AG10803 (cell line): ENCODE measurements at regions not wholly inside any gene's neighbourhood (a gene's known extent, or its start where the extent isn't known, plus 50 kb on each side); places are given as distances from the start of the nearest gene placed in this dataset.
"Not testable (repeated sequence)": the region's sequence is repeated elsewhere in the genome, so short reads cannot be mapped to it uniquely, and the experiment has no call there.

Experiments
- DNase-seq: peaks from one replicate; pipeline ENCODE4 v3.0.0; 2010; ENCODE audit warnings: low read depth
- H3K4me3 ChIP-seq: 2 replicates; pipeline ENCODE4 v1.5.1; 2011; ENCODE audit warnings: mild to moderate bottlenecking, low read length, control low read depth
- TF ChIP-seq, protein P1 (sequence below): conservative IDR thresholded peaks from 2 replicates; pipeline ENCODE4 v1.5.1; 2011; ENCODE audit warnings: mild to moderate bottlenecking, low read length, control low read depth, inconsistent platforms

DNA sequence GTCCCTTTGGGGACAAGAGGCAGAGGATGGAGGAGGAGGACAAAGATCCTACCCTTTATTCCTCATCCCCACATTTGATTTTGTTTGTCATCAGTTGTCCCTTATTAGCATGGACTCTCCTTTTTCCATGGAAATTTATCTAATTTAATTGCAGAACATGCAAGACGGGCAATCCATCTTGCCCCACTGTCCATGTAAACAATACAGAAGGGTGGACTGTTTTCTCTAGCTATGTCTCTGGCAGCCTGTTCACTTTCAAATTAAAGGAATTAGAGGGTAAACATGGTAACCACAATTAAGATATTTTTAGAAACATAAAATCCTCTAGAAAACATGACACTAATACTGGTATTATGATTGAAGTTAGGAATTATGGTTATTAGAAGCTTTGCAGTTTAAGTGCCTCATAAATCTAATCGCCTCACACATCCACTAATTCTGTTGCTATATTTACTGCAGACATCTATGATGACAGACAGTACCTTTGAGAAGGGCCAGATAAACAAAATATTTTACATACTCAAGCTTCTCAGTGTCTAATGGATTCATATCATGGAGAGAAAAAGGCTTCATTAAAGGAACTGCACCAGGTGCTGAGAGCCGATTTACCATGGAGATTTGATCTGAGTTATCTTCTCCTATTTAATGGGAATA is 215.5 kb downstream of the LNPK start:
- no peak for DNase-seq
- TF ChIP-seq, protein P1, sequence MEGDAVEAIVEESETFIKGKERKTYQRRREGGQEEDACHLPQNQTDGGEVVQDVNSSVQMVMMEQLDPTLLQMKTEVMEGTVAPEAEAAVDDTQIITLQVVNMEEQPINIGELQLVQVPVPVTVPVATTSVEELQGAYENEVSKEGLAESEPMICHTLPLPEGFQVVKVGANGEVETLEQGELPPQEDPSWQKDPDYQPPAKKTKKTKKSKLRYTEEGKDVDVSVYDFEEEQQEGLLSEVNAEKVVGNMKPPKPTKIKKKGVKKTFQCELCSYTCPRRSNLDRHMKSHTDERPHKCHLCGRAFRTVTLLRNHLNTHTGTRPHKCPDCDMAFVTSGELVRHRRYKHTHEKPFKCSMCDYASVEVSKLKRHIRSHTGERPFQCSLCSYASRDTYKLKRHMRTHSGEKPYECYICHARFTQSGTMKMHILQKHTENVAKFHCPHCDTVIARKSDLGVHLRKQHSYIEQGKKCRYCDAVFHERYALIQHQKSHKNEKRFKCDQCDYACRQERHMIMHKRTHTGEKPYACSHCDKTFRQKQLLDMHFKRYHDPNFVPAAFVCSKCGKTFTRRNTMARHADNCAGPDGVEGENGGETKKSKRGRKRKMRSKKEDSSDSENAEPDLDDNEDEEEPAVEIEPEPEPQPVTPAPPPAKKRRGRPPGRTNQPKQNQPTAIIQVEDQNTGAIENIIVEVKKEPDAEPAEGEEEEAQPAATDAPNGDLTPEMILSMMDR: no peak
- no peak overlapping the region for H3K4me3 ChIP-seq

- H3K4me3 ChIP-seq, DNase-seq: not testable (repeated sequence)
Measured at GRCh38 chr2:175777337-175777736, 224.7 kb downstream of the LNPK start.

DNA sequence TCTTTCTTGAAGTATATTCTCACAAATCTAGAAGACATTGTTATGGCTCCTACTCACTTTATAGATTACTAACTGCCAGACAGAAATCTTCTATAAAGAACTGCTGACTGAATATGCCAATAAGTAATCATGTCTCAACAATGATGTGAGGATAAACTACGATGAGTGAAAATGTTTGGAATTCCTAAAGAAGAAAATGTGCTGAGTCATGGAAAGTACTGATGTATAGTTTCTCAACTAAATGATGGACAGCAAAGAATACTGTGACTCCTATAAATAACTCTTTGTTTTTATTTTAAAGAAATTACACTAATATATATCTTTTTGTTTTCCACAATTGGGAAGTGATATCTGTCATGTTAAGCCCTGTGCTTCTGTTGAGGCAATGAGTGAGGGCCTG is 232.9 kb downstream of the LNPK start:
- H3K4me3 ChIP-seq: no peak overlapping the region
- TF ChIP-seq, protein P1: no peak
- DNase-seq: no peak

DNA sequence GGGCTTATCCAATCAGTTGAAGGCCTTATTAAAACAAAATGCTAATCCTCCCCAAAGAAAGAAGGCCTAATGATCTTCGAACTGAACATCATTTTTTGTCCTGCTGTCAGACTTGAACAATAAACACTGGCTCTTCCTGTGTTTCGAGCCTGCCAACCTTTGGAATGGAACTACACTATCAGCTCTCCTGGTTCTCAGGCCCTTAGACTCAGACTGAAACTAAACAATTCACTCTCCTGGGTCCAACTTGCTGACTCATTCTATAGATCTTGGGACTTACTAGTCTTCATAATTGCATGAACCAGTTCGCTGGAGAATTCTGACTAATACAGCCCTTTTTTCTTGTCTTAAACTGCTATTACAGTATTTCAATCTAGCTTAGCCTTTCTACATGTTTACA is 235.2 kb downstream of the LNPK start:
- no peak for DNase-seq
- TF ChIP-seq, protein P1: no peak
- H3K4me3 ChIP-seq: no peak overlapping the region

DNA sequence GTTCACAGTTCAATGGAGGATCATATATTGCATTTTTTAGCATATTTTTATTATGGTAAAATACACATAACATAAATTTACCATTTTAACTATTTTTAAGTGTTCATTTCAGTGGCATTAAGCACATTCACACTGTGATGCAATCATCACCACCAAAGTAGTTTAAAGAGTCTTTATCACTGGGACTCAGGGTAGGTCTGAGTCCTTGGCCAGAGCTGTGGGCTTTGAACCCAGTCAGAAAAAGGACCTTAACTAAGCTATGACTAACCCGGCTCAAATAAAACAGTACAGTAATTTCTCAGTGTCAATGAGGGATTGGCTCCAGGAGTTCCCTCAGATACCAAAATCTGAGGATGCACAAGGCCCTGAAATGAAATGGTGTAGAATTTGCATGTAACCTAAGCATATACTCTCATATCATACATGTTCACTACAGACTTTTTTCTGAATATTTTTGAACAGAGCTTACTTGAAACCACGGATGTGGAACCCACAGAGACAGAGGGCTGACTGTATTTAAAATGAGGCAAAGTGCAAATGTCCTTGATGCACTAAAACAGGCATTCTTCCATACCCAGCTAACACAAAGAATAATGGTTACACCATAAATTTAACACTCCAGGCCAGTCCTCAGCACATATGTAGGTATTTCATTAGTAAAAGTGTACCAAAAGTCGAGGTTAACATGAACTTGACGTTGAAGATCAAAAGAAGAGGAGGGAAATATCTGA is 246.2 kb downstream of the LNPK start:
- TF ChIP-seq, protein P1: no peak
- no peak overlapping the region for H3K4me3 ChIP-seq
- no peak for DNase-seq

GRCh38 chr2:175755169-175755568 is 246.9 kb downstream of the LNPK start:
- TF ChIP-seq, protein P1: no peak
- no peak overlapping the region for H3K4me3 ChIP-seq
- DNase-seq: no peak

DNA sequence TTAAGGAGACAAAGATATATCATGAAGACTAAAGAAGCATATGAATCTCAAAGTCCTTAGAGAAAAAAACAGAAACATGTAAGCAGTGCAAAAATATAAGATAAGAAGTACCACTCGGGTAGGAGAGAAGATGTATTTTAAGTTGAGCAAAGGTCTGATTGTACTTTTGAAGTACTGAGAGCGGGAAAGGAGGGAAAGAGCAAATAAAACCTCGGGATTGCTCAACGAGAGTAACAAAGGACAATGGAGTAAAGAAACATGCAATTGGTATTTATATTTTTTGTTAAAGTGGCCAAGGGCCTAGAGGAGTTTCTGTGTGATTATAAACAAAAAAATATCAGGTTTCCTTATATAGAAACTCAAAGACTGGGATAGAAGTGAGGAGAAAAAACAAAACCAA is 251.9 kb downstream of the LNPK start:
- H3K4me3 ChIP-seq: no peak overlapping the region

More for the DNA sequence above, 251.9 kb downstream of the LNPK start:
- TF ChIP-seq, protein P1: no peak
- no peak for DNase-seq
